HepG2 (cell line): ENCODE measurements at regions not wholly inside any gene's neighbourhood (a gene's known extent, or its start where the extent isn't known, plus 50 kb on each side); places are given as distances from the start of the nearest gene placed in this dataset.

ENCODE experiments used
- CREB3 ChIP-seq: sonication (generic); formaldehyde crosslinking; IDR thresholded peaks from 2 replicates; pipeline ENCODE4 v1.5.0; 2020; ENCODE audit warnings: missing genetic modification reagents
- GFI1 ChIP-seq: sonication (generic); formaldehyde crosslinking; IDR thresholded peaks from 2 replicates; pipeline ENCODE4 v1.5.0; 2020; ENCODE audit warnings: missing genetic modification reagents, mild to moderate bottlenecking, borderline replicate concordance
- GTF3A ChIP-seq: sonication (generic); formaldehyde crosslinking; conservative IDR thresholded peaks from 2 replicates; pipeline ENCODE4 v1.4.0; 2020; ENCODE audit warnings: mild to moderate bottlenecking, missing genetic modification reagents
- HCFC1 ChIP-seq: fragments of 150-350 bp; IDR thresholded peaks from 2 replicates; pipeline ENCODE4 v1.6.1; 2014; ENCODE audit warnings: low read depth, low read length
- KLF13 ChIP-seq: sonication (generic); formaldehyde crosslinking; IDR thresholded peaks from 2 replicates; pipeline ENCODE4 v1.4.0; 2020; ENCODE audit warnings: mild to moderate bottlenecking, missing genetic modification reagents
- NBN ChIP-seq: fragments of 450-650 bp; conservative IDR thresholded peaks from 2 replicates; pipeline ENCODE4 v1.6.1; 2017
- PHF5A ChIP-seq: IDR thresholded peaks from one replicate; pipeline ENCODE4 v1.6.1; 2018; ENCODE audit warnings: low read depth, missing genetic modification reagents; ENCODE audit not compliant: unreplicated experiment
- POLR2G ChIP-seq: fragments of 200-400 bp; formaldehyde crosslinking; IDR thresholded peaks from 2 replicates; pipeline ENCODE4 v1.6.1; 2018; ENCODE audit warnings: mild to moderate bottlenecking, low read depth, low read length, moderate library complexity
- RXRA ChIP-seq: sonication (generic); formaldehyde crosslinking; IDR thresholded peaks from 2 replicates; pipeline ENCODE4 v1.5.1; 2020; ENCODE audit warnings: missing genetic modification reagents
- SUZ12 ChIP-seq: fragments of 150-350 bp; IDR thresholded peaks from 2 replicates; pipeline ENCODE4 v1.6.1; 2014; ENCODE audit warnings: low read depth, low read length
- THAP9 ChIP-seq: sonication (generic); formaldehyde crosslinking; IDR thresholded peaks from 2 replicates; pipeline ENCODE4; 2020; ENCODE audit warnings: missing genetic modification reagents, mild to moderate bottlenecking, borderline replicate concordance
- ZNF18 ChIP-seq: sonication (generic); formaldehyde crosslinking; IDR thresholded peaks from 2 replicates; pipeline ENCODE4 v1.8.0; 2022; ENCODE audit warnings: mild to moderate bottlenecking, missing genetic modification reagents; ENCODE audit not compliant: insufficient replicate concordance
- ZNF460 ChIP-seq: sonication (generic); formaldehyde crosslinking; IDR thresholded peaks from 2 replicates; pipeline ENCODE4 v1.5.1; 2020; ENCODE audit warnings: missing genetic modification reagents, mild to moderate bottlenecking, borderline replicate concordance
- ZNF501 ChIP-seq: sonication (generic); formaldehyde crosslinking; IDR thresholded peaks from 2 replicates; pipeline ENCODE4 v1.5.1; 2020; ENCODE audit warnings: mild to moderate bottlenecking, moderate library complexity, missing genetic modification reagents
- ZNF512 ChIP-seq: sonication (generic); formaldehyde crosslinking; IDR thresholded peaks from 2 replicates; pipeline ENCODE4 v1.4.0; 2020; ENCODE audit warnings: mild to moderate bottlenecking, missing genetic modification reagents
- ZNF737 ChIP-seq: sonication (generic); formaldehyde crosslinking; IDR thresholded peaks from 2 replicates; pipeline ENCODE4 v1.5.0; 2020; ENCODE audit warnings: missing genetic modification reagents, mild to moderate bottlenecking, borderline replicate concordance
- ZNF800 ChIP-seq: sonication (generic); formaldehyde crosslinking; IDR thresholded peaks from 2 replicates; pipeline ENCODE4 v1.4.0; 2020; ENCODE audit warnings: missing genetic modification reagents
- ZSCAN29 ChIP-seq: sonication (generic); formaldehyde crosslinking; conservative IDR thresholded peaks from 2 replicates; pipeline ENCODE4 v1.4.0; 2020; ENCODE audit warnings: mild to moderate bottlenecking, missing genetic modification reagents

- TF ChIP-seq ZNF800 (CRISPR knock-in tag): peak; percentile 40; the same call in 1 of the 2 replicates
- peak; percentile 85 for TF ChIP-seq ZSCAN29 (CRISPR knock-in tag)
- peak; percentile 67 for TF ChIP-seq RXRA (CRISPR knock-in tag)
- no peak; the same call in 1 of the 2 replicates for TF ChIP-seq CREB3
- no peak for TF ChIP-seq NBN
- TF ChIP-seq THAP9 (CRISPR knock-in tag): 0 out of 2 replicates have a peak, but pooled peaks have one; percentile 25
- peak; percentile 65 for TF ChIP-seq POLR2G
- 0 out of 2 replicates have a peak, but pooled peaks have one; percentile 60 for TF ChIP-seq ZNF737 (CRISPR knock-in tag)
- peak; percentile 91 for TF ChIP-seq ZNF501 (CRISPR knock-in tag)
- peak; percentile 18 for TF ChIP-seq ZNF18
- peak; percentile 68; the same call in 1 of the 2 replicates for TF ChIP-seq GTF3A (CRISPR knock-in tag)
- TF ChIP-seq KLF13: no peak
- TF ChIP-seq ZNF512: no peak
- TF ChIP-seq GFI1 (CRISPR knock-in tag): peak; percentile 76
- TF ChIP-seq PHF5A (CRISPR knock-in tag): peak; percentile 63
- no peak for TF ChIP-seq SUZ12
- no peak for TF ChIP-seq HCFC1
- no peak; the same call in 1 of the 2 replicates for TF ChIP-seq ZNF460 (CRISPR knock-in tag)
These were observed 93.0 kb upstream of the KCTD7 start (continued) for GRCh38 chr7:66535414-66536329.
